IMR-90 (cell line): ENCODE measurements at regions not wholly inside any gene's neighbourhood (a gene's known extent, or its start where the extent isn't known, plus 50 kb on each side); places are given as distances from the start of the nearest gene placed in this dataset.

Source experiments
- BHLHE40 ChIP-seq: fragments of 150-350 bp; IDR thresholded peaks from 2 replicates; pipeline ENCODE4 v1.6.1; 2016; ENCODE audit warnings: mild to moderate bottlenecking, low read depth, low read length
- CEBPB ChIP-seq: IDR thresholded peaks from 2 replicates; pipeline ENCODE4 v1.6.1; 2012; ENCODE audit warnings: low read depth, low read length, improper control_type of control experiment
- CTCF ChIP-seq: conservative IDR thresholded peaks from 2 replicates; pipeline ENCODE4 v1.5.1; 2012; ENCODE audit warnings: mild to moderate bottlenecking, low read depth, low read length, improper control_type of control experiment
- FOS ChIP-seq: fragments of 150-350 bp; IDR thresholded peaks from 2 replicates; pipeline ENCODE4 v1.6.1; 2016; ENCODE audit warnings: low read depth, low read length
- MAFK ChIP-seq: IDR thresholded peaks from 2 replicates; pipeline ENCODE4 v1.6.1; 2012; ENCODE audit warnings: low read depth, low read length, improper control_type of control experiment
- MAZ ChIP-seq: IDR thresholded peaks from 2 replicates; pipeline ENCODE4 v1.6.1; 2012; ENCODE audit warnings: low read depth, mild to moderate bottlenecking, low read length, improper control_type of control experiment, moderate library complexity, borderline replicate concordance
- MXI1 ChIP-seq: IDR thresholded peaks from 2 replicates; pipeline ENCODE4 v1.6.1; 2012; ENCODE audit warnings: low read depth, mild to moderate bottlenecking, low read length, moderate library complexity, borderline replicate concordance
- NFE2L2 ChIP-seq: fragments of 150-350 bp; IDR thresholded peaks from 2 replicates; pipeline ENCODE4 v1.6.1; 2016; ENCODE audit warnings: low read depth, mild to moderate bottlenecking, low read length
- POLR2A ChIP-seq: IDR thresholded peaks from 2 replicates; pipeline ENCODE4 v1.6.1; 2012; ENCODE audit warnings: mild to moderate bottlenecking, low read depth, low read length
- RAD21 ChIP-seq: IDR thresholded peaks from 2 replicates; pipeline ENCODE4 v1.6.1; 2012; ENCODE audit warnings: low read length, improper control_type of control experiment
- SMC3 ChIP-seq: fragments of 150-350 bp; IDR thresholded peaks from 2 replicates; pipeline ENCODE4 v1.6.1; 2016; ENCODE audit warnings: low read depth, mild to moderate bottlenecking, antibody characterized with exemption, low read length, moderate library complexity
- USF2 ChIP-seq: fragments of 150-350 bp; IDR thresholded peaks from 2 replicates; pipeline ENCODE4 v1.6.1; 2017; ENCODE audit warnings: mild to moderate bottlenecking, antibody characterized with exemption, low read length, low read depth
- TF ChIP-seq, protein P1 (sequence below): fragments of 150-350 bp; IDR thresholded peaks from 2 replicates; pipeline ENCODE4 v1.6.1; 2016; ENCODE audit warnings: low read depth, mild to moderate bottlenecking, low read length, moderate library complexity, borderline replicate concordance

DNA sequence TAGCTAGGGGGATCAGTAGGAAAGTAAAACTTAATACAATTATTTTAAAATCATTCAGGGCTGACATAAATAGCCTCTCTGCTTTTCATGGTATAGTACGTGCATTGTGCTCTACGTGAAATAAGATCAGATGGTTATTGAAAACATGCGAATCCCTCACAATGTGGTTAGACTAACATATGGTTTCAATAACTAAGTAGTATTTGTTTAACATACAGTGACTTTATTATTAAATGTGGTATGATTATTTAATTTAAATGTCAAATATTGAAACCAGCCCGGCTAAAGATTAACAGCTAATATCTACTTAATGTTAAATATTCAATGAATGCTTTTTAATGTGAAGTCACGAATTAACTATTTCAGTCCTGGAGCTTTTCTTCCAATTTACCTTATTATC is 473.9 kb upstream of the THBS1 start:
- no peak for TF ChIP-seq BHLHE40
- TF ChIP-seq CTCF, result no peak
- TF ChIP-seq FOS, result no peak
- TF ChIP-seq USF2, result no peak
- no peak for TF ChIP-seq POLR2A
- TF ChIP-seq SMC3, result no peak
- no peak for TF ChIP-seq MXI1
- TF ChIP-seq MAFK, result no peak
- TF ChIP-seq RAD21, result no peak
- no peak for TF ChIP-seq CEBPB
- TF ChIP-seq MAZ, result no peak
- TF ChIP-seq, protein P1, sequence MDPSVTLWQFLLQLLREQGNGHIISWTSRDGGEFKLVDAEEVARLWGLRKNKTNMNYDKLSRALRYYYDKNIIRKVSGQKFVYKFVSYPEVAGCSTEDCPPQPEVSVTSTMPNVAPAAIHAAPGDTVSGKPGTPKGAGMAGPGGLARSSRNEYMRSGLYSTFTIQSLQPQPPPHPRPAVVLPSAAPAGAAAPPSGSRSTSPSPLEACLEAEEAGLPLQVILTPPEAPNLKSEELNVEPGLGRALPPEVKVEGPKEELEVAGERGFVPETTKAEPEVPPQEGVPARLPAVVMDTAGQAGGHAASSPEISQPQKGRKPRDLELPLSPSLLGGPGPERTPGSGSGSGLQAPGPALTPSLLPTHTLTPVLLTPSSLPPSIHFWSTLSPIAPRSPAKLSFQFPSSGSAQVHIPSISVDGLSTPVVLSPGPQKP, result no peak
- TF ChIP-seq NFE2L2, result no peak
